HG02678 (cell line): ENCODE measurements at regions not wholly inside any gene's neighbourhood (a gene's known extent, or its start where the extent isn't known, plus 50 kb on each side); places are given as distances from the start of the nearest gene placed in this dataset.
"Not testable (repeated sequence)": the region's sequence is repeated elsewhere in the genome, so short reads cannot be mapped to it uniquely, and the experiment has no call there.

Source experiments
- ATAC-seq: cut with Tn5 transposase; IDR thresholded peaks from one replicate; pipeline ENCODE4 v1.9.1; 2021; ENCODE audit warnings: mild to moderate bottlenecking, moderate library complexity; ENCODE audit not compliant: unreplicated experiment

DNA sequence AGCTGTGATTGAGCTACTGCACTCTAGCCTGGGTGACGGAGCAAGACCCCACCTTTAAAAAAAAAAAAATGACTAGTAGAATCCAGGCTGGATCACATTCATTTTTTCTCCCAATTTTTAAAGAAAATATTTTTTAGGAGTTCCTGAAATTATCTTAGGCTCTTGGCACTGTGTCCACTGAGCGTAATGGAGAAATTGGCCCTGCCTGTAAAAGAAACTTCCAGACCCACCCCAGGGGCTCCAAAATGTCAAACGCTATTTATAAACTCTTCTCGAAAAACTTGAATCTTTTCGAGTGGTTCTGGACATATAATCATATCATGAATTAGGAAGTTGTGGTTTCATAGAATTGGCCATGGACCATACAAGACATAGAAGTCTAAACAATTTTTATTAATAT lies 300.2 kb upstream of the RGMA start:
- ATAC-seq: no peak

DNA sequence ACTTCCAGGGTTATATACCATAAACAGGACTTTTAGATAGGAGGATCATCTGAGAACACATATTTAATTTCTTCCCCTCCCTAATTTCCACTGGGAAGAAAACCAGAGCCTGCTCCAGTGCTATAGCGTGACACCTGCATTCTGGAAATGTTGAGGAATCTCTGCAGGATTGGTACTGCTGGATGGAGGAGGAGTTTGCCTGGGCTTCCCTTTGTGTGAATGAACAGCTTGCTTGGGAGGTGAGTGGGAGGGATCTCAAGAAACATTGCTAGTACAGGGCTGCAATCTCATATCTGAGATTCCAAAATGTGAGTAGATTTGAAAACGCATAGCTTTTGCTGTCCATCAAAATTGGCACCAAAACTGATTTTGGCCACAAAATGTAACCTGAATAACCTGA lies 295.9 kb upstream of the RGMA start:
- no peak for ATAC-seq

DNA sequence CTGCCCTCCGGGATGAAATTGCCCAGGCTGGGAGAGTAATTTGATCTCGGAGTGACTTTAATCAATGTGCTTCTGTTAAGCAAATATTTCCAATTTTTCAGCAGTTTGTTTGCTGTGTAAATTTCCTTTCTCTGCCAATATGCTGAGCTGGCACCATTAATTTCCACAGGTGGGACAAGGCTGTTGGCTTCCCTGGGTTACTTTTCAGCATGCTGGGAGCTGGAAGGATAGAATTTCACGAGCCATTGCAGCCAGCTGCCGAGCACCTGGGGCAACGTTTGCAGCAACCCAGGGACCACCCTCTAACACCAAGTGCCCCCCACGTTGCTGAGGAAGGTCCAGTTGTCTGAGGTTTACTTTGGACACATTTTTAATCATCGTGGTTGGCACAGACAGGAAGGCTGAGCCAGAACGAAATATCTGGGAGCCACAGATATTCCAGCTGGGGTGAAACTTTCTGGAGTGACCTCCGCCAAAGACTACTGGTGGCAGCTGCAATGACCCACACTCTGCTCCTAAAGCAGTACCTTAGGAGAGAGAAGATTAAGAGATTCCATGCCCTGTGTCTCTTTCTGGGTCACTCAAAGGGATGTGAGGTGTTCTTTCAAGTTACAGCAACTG lies 293.3 kb upstream of the RGMA start:
- ATAC-seq: no peak

DNA sequence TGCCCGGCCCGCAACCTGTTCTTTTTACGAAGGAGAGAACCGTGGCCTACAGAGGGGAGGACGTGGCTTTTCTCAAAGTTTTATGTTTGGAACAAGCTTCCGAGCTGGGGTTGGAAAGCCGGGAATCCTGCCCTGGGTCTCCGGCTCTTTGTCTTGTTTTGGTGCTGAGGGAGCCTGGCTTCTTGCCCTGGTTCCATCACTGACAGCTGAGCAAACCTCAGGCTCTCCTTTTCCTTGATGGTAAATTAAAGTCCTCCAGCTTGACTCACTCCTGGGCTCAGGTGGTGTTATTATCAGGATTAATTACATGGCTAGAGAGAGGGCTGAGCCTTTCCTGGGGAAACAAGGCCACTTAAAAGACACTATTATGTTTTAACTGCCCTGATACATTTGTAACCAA lies 289.5 kb upstream of the RGMA start:
- no peak for ATAC-seq

DNA sequence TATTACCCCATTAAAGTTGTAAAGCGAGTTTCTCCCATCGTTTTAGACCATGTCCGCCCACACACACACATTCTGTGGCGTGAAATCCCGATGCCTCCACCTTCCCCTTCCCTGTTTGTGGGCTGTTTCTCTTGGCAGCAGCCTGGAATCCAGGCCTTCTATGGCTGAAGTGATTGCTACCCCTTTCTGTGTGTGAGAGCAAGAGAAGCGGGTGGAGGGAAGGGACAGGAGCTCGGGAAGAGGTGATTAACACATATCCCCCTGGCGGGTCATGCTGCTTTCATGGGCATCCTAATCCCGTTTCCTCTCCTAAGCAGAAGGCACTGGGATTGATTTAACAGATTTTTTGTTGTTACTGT lies 283.8 kb upstream of the RGMA start:
- no peak for ATAC-seq

DNA sequence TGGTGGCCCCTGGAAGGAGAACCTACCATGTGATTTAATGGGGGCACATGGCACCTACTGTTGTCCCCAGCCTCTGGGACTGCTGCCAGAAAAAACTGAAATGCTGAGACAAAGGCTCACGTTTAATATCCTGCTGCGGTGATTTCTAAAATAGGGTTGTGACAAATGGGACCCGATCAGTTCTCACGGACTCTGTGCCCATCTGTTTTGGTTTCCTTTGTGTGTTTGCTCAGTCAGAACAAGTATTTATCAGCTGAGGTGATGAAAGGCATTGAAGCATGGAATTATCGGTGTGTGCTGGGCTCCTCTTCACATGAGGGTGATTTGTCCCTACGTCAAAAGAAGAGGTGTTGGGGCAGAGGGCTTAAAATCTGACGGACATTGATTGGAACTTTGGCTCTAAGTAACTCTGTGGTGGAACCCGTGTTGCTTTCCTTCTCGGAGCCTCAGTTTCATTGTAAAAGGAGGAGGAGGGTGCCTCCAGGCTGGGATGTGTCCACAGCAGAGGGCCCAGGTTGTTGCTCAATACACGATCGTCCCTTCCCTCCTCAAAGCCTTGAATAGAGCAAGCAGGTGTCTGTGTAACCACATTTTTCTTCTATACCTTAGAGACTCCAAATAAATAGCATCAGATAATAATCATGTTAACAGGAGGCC lies 283.3 kb upstream of the RGMA start:
- ATAC-seq: no peak

DNA sequence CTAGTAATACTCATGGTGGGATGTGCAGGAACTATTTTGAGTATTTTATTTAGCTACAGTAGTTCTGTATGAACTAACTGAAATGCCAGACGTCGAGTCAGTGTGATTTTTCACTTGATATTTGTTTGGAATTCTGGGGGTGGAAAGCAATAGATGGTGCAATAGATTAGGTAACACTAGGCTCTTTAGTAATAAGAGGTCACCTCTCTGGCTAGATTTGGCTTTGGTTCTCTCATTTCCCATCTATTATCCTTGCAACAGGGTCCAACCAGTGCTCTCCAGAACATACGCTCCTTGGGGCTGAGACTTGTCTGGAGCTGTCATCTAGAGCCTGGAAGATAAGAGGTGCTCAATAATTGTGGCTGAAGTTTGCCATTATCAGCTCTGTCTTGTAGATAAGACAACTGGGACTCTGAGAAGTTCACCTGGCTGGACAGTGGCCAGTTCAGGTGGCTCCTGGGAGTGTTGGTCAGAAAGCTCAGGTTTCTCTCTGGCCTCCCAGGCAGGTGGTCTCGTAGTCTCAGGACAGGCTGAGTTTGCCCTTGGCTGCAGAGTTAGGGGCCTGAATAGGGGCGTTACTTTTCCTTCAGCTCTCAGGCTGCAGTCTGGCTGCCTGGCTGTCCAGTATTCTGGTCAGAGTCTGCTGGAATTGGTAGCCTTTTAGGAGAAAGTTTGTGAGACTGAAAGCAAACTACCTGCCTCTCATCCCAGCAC lies 277.5 kb upstream of the RGMA start:
- no peak for ATAC-seq

DNA sequence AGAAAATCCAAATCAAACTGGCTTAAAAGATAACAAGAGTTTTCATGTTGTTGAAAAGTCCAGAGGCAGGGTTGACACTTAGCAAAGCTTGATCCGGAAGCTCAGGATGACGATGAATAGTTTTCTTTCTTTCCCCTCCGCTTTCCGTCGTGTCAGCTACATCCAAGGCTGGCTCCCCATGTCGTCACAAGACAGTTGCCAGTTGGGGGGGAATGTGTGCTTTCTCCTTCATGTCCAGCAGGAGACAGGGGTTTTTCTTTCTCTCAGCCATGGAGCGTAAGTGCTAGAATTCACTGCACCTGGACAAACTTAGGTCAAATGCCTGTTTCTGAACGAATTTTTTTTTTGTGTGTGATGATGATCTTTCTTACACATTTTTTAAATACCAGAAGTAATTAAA lies 273.8 kb upstream of the RGMA start:
- ATAC-seq: no peak

DNA sequence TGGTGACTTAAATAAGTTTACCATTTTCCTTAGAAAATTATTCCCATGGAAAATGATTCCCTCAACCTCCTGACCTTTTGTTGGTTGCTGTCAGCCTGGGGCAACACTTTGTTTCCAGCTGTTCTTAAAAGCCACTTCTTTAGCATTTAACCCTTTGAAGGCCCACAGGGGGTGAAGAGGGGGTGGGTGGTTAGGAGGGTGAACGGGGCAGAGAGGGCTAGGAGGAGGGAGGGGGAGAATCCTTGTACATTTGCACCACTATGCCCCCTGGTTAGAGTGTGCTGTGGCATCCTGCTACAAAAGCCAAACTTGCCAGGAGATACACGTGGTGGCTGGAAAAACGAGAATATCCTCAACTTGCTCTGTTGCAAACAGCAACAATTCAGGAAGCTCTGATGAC lies 273.2 kb upstream of the RGMA start:
- ATAC-seq: no peak

DNA sequence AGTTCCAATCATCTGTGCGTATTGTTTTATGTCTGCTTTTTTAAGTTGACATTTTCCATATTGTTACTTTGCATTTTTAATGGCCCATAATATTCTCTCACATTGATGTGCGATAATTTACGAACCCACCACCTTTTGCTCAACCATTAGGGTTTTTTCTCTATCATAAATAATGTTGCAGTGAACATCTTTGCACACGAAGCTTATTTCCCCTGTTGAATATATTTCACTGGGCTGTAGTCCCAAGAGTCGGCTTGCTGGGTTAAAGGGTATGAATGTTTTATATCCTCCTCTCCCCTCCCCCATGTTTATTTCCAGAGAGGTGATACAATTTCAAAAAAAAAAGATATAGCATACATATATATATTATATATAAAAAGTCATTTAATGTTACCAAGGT lies 272.7 kb upstream of the RGMA start:
- ATAC-seq: no peak

DNA sequence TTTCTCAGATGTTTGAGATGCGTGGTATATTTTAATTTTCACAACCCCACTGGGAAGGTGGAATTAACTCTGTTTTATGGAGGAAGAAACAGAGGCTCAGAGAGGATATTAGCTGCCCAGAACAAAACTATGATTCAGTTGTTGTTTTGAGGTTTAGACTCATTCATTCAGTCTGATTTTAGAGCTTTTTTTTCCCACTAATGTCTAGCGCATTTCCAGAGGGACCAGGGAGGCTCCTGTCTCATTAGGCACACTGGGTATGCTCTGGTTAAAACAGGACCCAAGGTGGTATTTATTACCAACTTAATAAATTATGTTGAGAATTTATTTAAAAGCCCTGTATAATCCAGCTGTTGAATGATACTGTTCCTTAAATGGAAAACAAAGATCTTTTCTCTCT lies 272.0 kb upstream of the RGMA start:
- ATAC-seq: no peak

DNA sequence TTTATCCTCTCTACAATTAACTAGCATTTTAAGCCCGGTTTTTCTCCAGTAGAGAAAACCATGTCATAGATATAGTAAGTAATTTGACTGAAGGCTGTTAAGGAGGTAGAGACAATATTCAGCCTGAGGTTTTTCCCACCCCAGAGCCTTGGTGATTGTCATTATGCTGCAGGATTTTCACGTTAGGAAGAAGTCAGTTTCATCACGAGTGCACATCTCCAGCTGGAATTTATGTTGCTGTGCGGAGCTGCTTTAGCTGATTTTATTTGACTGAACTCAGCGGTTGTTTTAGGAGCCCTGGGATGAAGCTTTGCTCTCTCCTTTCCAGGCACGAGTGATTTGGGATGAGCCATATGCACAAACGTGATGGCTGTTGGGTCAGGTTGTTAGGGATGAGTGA lies 271.3 kb upstream of the RGMA start:
- ATAC-seq: no peak

DNA sequence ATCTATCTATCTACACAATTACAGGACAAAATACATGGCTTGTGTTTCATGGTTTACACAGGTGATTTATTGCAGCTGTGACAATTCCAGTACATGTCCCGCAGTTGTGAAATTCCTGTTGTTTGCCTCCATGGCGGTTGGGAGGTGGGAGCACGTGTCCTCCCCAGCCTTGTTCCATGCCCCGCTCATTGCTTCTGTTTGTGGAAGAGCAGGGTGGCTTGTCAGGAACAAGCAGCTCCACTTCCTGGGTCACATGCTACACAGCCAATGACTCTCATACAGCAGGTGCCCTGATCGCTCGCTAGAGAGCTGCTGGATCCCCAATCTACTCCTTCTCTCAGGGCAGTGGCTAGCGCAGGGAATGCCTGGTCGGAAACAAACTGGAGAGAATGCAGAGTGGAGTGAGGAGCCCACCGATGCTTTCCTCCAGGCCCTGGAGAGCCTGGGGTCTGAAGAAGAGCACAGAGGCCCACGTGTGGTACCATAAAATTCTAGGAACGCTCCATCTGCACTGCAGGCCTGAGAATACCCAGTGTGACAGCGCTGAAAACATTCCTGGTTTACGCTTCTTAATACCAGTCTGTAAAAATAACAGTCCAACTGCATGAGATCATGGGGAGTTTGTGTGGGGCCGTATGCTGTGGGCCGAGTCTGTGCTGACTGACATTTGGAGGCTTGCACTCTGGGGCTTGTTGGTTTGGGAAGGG lies 270.6 kb upstream of the RGMA start:
- ATAC-seq: no peak

DNA sequence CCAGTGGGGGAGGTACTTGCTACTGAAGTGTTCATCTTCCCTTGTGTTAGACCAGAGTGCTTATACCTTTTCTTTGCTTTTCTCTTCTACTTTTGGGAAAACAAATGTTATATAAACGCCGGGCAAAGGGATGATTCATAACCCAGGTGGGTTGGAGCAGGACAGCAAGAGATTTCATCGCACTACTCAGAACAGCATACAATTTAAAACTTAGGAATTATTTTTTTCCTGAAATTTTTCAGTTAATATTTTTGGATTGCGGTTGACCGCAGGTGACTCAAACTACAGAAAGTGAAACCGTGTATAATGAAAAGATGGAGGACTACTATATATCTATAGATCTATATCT lies 270.0 kb upstream of the RGMA start:
- no peak for ATAC-seq

DNA sequence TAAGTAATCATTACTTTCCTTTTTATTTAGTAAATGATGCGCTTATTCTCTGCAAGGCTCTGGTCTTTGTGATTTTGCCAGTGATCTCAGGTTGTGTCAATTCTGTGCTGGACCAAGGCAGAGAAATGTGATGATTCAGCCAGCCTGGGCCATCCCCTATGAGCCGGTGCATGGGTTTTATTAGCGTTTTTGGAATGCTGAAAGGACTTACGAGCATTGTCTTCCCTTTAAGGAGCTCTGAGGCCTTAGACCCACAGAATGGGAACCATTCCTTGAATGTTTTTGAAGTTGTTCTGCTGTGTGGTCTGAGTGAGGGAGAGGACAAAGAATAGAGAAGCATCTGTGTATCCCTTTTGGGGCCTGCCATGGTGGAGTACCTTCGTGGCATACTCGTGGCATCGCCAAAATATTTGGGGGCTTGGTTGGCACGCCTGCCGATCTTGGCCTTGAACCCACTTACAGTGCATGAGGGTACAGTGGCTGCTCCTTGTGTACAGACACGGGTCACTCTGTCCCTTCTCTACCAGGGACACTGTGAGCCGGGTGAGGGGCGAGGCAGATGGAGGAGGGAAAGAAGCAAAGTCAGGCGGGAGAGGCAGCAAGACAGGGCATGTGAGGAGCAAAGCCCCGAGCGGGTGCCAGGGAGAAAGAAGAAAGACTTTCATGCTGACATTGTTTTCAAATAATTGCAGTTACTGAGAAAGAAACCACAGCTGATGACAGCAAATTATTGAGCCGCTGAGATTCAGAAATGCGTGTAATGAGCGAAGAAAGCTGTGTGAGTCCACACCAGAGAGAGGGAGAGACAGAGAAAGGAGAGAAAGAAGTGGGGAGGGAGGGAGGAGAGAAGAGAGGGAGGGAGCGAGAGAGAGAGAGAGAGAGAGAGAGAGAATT lies 269.4 kb upstream of the RGMA start:
- no peak for ATAC-seq

DNA sequence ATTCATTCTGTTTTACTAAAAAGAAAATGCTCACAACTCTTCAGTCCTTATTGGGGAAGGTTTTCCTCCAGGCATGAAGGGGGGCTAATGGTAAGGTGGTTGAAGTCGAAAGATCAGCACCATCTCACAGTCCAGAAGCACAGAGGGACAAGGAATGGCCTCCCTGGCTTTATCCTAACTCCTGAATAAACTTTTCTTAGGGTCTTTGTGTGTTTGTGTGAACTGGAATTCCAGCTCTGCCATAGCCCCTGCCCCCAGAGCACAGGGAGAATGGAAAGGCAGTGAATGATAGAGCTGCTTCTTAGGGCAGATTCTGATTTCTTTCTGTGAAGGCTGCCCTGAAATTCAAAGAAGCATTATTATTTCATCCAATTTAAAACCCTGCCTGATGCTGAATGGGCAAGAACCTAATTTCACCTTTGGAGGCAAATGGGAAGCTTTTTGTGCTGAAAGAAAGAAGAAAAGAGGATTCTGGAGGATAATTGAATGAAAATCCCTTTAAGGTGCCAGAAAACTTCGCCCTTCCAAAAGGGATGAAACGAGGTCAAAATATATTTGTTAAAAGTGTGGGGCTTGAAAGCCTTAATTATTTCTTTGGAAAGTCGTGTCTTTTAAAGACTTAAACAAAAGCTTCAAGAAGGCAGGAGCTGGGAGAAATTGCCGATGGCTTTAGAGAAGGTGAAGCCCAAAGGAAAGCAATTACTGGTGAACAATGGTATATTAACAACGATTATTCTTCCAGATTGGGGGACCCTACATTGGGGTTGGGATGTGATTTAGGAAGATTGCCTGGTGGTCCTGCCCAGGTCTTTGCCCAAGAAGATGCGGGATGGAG lies 259.9 kb upstream of the RGMA start:
- ATAC-seq: no peak

DNA sequence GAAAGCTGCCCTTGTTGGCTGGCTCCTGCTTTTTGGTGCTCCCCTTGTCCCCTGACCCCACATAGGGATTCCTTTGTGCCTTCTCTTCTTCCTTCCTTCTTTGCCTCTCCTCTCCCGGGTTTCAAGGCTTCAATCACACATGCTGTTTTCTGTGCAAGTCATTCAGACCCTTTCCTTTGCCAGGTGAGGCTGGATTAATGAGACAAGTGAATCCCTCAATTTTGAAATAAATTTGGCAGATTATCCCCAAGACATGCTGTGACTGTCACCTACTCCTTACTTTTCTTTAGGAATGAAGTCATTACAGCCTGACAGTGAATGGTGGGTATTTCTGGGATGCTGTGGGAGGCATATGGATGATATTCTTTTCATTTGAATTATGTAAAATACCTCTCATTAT lies 259.0 kb upstream of the RGMA start:
- ATAC-seq: no peak

DNA sequence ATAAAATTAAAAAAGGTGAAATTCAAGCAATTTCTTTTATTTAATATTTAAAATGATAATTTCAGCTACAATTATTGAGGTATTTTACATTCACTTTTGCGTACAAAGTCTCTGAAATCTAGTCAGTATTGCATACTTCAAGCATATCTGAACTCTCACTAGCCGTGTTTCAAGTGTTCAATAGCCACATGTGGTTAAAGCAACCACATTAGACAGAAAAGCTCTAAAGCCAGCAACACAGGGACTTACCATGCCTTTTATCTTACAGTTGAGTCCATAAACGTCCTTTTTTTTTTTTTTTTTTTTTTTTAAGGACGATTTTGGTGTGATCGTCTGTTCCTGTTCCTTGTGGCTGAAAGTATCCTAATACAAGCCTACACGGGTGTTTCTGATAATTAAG lies 257.0 kb upstream of the RGMA start:
- no peak for ATAC-seq

DNA sequence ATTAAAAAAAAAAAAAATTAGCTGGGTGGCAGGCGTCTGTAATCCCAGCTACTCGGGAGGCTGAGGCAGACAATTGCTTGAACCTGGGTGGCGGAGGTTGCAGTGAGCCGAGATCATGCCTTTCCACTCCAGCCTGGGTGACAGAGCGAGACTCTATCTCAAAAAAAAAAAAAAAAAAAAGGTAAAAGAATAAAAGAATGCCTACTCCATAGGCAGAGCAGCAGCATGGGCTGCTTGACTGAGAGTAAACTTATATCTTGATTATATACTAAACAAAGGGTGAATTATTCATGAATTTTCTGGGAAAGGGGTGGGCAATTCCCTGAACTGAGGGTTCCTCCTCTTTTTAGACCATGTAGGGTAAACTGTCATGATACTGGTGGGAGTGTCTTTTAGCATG lies 254.4 kb upstream of the RGMA start:
- not testable (repeated sequence) for ATAC-seq

DNA sequence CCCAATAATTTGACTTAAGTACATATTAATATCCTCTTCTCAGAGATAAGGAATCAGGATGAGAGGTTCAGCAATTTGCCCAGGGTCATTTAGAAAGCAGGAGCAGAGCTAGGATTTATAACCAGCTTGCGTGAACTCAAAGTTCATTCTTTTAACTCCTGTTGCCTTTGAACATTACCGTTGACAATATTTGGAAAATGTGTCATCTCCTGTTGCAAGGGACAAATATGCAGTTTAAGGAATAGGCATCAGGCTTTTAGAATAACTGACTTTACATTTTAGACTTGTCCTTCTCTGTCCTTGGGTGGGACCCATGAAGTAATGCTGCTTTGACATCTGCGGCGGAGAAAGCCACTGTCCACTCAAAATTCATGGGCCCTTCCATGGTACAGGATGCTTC lies 252.2 kb upstream of the RGMA start:
- ATAC-seq: no peak
